ENCODE measurements at regions not wholly inside any gene's neighbourhood (a gene's known extent, or its start where the extent isn't known, plus 50 kb on each side); places are given as distances from the start of the nearest gene placed in this dataset.

GRCh38 chr6:4588581-4588980 is 187.6 kb upstream of the CDYL start:
- no peak for DNase-seq
- TF ChIP-seq CTCF (IDR thresholded peaks at IDR 0.05): no peak
- no peak for TF ChIP-seq POLR2A (IDR thresholded peaks at IDR 0.05)
- H3K4me1 ChIP-seq (replicated peaks in 1 of 2): no peaks in the 10 kb centered on the region
- H3K27ac ChIP-seq: no peak overlapping the region
- H3K27me3 ChIP-seq: no peaks in the 10 kb centered on the region
- 89 to 98% (median 90%) methylated on average over 6 to 7 of the region's 7 CpGs for WGBS, 4 donors
- no peaks in the 10 kb centered on the region for H3K9me3 ChIP-seq (replicated peaks in 1 of 3)
- H3K36me3 ChIP-seq (replicated peaks in 1 of 2): no peaks in the 10 kb centered on the region
- intact Hi-C loops (cut with DNase I): no loop called here
- H3K4me3 ChIP-seq: no peak overlapping the region

GRCh38 chr6:4588163-4588562 is 188.0 kb upstream of the CDYL start:
- Histone ChIP-seq H3K27me3 (no peaks in the 10 kb centered on the region), H3K36me3 (replicated peaks in 1 of 2) (no peaks in the 10 kb centered on the region), H3K4me1 (replicated peaks in 1 of 2) (no peaks in the 10 kb centered on the region), H3K9me3 (replicated peaks in 1 of 3) (no peaks in the 10 kb centered on the region), H3K27ac (no peak overlapping the region), H3K4me3 (no peak overlapping the region)
- DNase-seq: no peak
- WGBS, 4 donors: 90 to 97% (median 94%) methylated on average over 5 of the region's 5 CpGs
- TF ChIP-seq POLR2A (IDR thresholded peaks at IDR 0.05) (no peak), CTCF (IDR thresholded peaks at IDR 0.05) (no peak)
- intact Hi-C loops (cut with DNase I): no loop called here

GRCh38 chr6:4587171-4587570 is 189.0 kb upstream of the CDYL start:
- no peak overlapping the region for H3K27ac ChIP-seq
- intact Hi-C loops (cut with DNase I): no loop called here
- H3K27me3 ChIP-seq: no peaks in the 10 kb centered on the region
- TF ChIP-seq CTCF (IDR thresholded peaks at IDR 0.05) (no peak), POLR2A (IDR thresholded peaks at IDR 0.05) (no peak)
- no peak overlapping the region for H3K4me3 ChIP-seq
- DNase-seq: no peak
- no peaks in the 10 kb centered on the region for H3K36me3 ChIP-seq (replicated peaks in 1 of 2)
- H3K4me1 ChIP-seq (replicated peaks in 1 of 2): peaks cover 0 to 8% of the 10 kb centered on the region in 2 donors
- no peaks in the 10 kb centered on the region for H3K9me3 ChIP-seq (replicated peaks in 1 of 3)
- WGBS, 4 donors: 59 to 74% (median 60%) methylated on average over 4 of the region's 4 CpGs

GRCh38 chr6:4586469-4586859 is 189.7 kb upstream of the CDYL start:
- no peak for DNase-seq
- peaks cover 0 to 8% of the 10 kb centered on the region in 2 donors for H3K4me1 ChIP-seq (replicated peaks in 1 of 2)
- 89 to 100% (median 94%) methylated on average over 2 to 3 of the region's 3 CpGs for WGBS, 4 donors

More at GRCh38 chr6:4586469-4586859, 189.7 kb upstream of the CDYL start:
- intact Hi-C loops (cut with DNase I): no loop called here
- Histone ChIP-seq H3K36me3 (replicated peaks in 1 of 2) (no peaks in the 10 kb centered on the region), H3K9me3 (replicated peaks in 1 of 3) (no peaks in the 10 kb centered on the region), H3K27me3 (no peaks in the 10 kb centered on the region), H3K4me3 (no peak overlapping the region), H3K27ac (no peak overlapping the region)
- TF ChIP-seq POLR2A (IDR thresholded peaks at IDR 0.05): no peak
- no peak for TF ChIP-seq CTCF (IDR thresholded peaks at IDR 0.05)

Measured in adrenal gland (tissue), 9 donors.